ENCODE measurements at regions not wholly inside any gene's neighbourhood (a gene's known extent, or its start where the extent isn't known, plus 50 kb on each side); places are given as distances from the start of the nearest gene placed in this dataset.

DNA sequence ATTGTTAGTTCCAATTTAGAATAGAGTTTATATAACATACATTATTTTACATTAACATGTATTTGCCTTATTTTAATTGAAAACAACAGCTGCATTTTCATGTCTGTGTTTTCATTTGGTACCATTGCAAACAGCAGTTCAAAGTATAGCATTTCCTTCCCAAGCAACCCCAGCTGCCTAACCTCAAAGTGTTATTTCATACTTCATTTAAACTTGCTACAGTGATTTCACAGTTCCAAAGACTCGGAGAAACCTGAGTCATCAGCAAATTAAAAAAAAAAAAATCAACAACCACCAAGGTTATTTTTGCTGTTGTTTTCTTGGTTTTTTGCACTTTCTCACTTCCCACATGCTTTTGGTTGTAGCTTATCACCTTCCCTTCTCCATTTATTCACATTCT lies 236.5 kb upstream of the SPHKAP start:
- TF ChIP-seq, protein P1, sequence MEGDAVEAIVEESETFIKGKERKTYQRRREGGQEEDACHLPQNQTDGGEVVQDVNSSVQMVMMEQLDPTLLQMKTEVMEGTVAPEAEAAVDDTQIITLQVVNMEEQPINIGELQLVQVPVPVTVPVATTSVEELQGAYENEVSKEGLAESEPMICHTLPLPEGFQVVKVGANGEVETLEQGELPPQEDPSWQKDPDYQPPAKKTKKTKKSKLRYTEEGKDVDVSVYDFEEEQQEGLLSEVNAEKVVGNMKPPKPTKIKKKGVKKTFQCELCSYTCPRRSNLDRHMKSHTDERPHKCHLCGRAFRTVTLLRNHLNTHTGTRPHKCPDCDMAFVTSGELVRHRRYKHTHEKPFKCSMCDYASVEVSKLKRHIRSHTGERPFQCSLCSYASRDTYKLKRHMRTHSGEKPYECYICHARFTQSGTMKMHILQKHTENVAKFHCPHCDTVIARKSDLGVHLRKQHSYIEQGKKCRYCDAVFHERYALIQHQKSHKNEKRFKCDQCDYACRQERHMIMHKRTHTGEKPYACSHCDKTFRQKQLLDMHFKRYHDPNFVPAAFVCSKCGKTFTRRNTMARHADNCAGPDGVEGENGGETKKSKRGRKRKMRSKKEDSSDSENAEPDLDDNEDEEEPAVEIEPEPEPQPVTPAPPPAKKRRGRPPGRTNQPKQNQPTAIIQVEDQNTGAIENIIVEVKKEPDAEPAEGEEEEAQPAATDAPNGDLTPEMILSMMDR (IDR thresholded peaks at IDR 0.05; ENCODE audit: low read depth, low read length) = no peak
- no peak for DNase-seq (ENCODE audit: extremely low read depth, low read depth)

DNA sequence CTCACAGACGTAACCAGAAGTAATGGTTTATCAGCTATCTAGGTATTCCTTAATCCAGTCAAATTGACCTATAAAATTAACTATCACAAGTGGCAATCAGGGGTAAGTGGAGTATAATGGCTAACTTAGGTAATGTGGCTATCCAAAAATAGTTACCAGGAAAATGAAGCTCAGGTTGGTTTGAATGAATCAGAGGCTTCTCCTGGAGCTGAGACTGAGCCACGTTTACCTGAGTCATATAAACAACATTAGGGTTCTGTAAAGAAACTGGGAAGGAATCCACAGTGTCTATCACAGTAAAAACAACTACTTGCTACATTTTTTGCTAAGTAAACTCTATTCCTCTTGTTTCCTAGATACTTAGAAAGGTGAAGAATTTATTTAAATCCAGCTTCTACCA lies 236.0 kb upstream of the SPHKAP start:
- TF ChIP-seq, protein P1 (IDR thresholded peaks at IDR 0.05; ENCODE audit: low read depth, low read length) = no peak
- no peak for DNase-seq (ENCODE audit: extremely low read depth, low read depth)

DNA sequence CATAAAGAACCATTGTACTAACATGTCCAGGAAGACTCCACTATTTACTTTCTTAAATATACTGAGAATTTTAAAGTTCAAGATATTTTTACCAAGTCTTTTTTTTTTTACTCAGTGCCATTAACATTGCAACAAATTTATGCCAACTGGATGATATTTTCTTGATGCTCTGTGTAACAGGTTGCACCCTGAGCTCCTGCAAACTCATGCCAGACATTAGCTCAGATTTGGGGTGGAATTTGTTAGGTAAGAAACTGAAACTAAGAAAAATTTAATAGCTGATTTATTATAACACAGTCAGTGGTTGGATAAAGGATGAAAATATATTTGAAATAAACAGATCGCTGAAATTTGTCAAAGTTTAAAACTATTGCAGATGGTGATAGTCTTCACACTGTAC lies 228.6 kb upstream of the SPHKAP start:
- TF ChIP-seq, protein P1 (IDR thresholded peaks at IDR 0.05; ENCODE audit: low read depth, low read length) = no peak
- no peak for DNase-seq (ENCODE audit: extremely low read depth, low read depth)

DNA sequence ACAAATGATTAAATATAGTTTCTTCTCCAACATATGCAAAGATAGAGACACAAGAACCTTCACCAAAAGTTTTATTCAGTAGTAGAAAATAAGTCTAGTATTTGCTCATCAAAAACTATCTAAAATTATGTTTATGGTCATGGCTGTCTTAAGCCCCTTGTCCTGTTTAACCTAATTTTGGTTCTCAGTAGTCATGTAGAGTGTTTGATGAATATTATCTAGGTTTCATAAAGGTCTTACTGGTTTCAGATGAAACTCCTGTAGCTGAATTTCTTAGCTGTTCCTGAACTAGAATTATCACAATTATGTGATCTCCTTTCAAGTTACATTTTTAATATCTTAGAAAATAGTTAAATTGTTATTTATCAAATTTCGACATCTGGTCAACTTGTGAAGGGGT lies 228.0 kb upstream of the SPHKAP start:
- DNase-seq (ENCODE audit: extremely low read depth, low read depth) = no peak
- TF ChIP-seq, protein P1 (IDR thresholded peaks at IDR 0.05; ENCODE audit: low read depth, low read length) = no peak

DNA sequence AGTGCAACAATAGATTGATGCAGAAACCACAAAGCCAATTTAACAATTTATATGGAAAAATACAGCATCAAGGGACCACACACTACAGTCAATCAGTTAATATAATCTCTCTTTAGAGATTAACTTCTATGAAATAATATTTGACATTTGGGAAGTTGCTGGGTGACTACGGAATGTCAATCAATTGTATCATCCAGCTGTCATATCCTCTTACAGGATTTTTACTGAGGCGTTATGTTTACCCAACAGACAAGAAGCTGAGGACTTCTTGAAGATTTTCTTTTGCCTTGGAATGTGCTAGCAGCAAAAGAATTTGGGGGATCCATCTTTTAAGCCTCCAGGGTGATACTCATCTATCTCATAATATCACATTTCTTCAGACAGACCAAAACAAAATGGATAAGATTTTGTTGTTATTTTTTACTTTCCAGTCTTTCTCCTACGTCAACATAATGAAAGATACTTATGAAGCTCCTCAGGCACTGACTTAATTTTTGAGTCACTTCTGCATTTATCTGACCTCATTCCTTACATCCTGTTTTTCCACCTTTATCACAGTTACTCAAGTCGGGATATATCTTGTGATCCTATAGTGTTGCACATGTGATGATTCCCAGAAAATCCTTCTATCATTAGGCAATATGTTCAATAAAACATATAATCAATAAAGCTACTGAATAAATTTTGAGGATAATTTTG lies 227.2 kb upstream of the SPHKAP start:
- TF ChIP-seq, protein P1 (IDR thresholded peaks at IDR 0.05; ENCODE audit: low read depth, low read length) = no peak
- DNase-seq (ENCODE audit: extremely low read depth, low read depth) = no peak

DNA sequence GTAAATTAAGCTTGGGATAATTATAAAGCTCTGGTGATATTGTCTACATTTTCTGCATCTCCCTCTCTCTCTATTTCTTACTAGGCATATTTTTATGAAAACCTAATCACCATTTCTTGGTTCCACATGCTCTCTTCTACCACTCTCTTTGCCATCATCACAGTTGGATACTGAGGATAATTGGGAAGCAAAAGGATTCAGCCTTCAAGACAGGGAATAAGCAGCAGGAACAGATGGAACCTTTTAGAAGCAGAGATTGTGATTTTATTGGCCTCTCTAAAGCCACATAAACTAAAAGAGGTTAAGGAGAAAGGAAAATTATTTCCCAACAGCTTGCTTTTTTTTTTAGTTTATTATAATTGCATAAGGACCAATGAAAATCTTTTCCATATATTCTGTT lies 226.3 kb upstream of the SPHKAP start:
- TF ChIP-seq, protein P1 (IDR thresholded peaks at IDR 0.05; ENCODE audit: low read depth, low read length) = no peak
- DNase-seq (ENCODE audit: extremely low read depth, low read depth) = no peak

DNA sequence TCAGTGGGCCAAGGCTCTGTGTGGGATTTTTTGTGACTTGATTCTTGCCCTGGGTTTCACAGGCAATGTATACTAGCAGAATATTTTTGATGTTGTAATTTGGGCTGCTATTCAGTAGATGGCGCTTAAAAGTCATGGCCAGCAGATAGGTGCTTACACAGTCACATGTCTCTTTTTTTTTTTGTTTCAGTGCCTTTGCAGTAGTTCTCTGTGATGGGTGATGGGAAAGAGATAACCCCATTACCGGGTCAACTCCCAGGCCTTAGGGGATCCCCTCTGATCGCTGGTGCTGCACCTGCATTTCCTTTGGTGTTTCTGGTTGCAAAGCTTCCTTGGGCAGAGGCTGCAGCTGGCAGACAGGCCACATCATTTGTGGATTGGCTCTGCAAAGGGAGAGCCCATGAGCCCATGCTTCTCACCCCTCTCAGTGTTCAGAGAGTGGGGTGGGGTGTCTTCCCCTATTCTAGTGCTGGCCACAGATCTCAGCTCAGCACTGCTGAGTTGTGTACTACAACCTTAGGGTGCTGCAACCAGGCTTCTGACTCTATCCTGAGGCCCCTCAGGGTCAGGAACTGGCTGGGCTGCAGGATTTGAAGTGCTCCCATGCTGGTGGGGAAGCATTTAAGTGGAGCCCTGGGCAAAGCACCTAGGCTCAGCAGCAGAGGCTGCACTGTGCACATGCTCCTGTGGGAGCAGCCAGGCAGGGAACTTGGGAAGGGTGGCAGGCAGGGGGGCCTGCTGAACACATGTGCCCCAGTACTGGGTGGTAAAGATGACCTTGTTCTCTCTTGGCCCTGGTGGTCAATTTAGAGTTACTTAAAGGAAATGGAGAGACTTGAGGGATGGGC lies 219.8 kb upstream of the SPHKAP start:
- TF ChIP-seq, protein P1 (IDR thresholded peaks at IDR 0.05; ENCODE audit: low read depth, low read length) = no peak; the same call in none of the 2 replicates
- DNase-seq (ENCODE audit: extremely low read depth, low read depth) = no peak
